ENCODE measurements at regions not wholly inside any gene's neighbourhood (a gene's known extent, or its start where the extent isn't known, plus 50 kb on each side); places are given as distances from the start of the nearest gene placed in this dataset.

DNA sequence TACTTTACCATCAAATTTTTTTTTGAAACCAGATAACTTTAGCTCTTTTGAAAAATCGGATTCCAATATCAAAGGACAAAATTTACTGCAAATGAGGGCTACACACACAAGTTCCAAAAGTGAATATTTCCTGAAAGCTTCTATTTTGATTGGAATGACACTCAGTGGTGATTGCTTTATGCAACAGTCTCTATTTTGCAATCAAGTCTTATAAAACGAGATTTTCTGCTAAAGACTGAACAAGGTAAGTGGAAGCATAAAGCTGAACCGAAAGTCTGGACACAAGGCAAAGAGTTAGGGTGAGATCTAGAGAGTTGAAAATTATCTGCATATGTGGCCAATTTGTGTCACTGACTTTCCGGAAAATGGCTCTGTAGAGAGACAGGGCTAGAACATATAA, 145.0 kb upstream of the OSR1 start:
- DNase-seq (ENCODE audit: low spot score) (no peak), ATAC-seq (ENCODE audit: low FRiP score) (no peak)
- TF ChIP-seq, protein P1, sequence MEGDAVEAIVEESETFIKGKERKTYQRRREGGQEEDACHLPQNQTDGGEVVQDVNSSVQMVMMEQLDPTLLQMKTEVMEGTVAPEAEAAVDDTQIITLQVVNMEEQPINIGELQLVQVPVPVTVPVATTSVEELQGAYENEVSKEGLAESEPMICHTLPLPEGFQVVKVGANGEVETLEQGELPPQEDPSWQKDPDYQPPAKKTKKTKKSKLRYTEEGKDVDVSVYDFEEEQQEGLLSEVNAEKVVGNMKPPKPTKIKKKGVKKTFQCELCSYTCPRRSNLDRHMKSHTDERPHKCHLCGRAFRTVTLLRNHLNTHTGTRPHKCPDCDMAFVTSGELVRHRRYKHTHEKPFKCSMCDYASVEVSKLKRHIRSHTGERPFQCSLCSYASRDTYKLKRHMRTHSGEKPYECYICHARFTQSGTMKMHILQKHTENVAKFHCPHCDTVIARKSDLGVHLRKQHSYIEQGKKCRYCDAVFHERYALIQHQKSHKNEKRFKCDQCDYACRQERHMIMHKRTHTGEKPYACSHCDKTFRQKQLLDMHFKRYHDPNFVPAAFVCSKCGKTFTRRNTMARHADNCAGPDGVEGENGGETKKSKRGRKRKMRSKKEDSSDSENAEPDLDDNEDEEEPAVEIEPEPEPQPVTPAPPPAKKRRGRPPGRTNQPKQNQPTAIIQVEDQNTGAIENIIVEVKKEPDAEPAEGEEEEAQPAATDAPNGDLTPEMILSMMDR (IDR thresholded peaks at IDR 0.05): no peak

GRCh38 chr2:19500126-19500525, 141.7 kb upstream of the OSR1 start:
- ATAC-seq (ENCODE audit: low FRiP score) (no peak), DNase-seq (ENCODE audit: low spot score) (no peak)
- TF ChIP-seq, protein P1 (IDR thresholded peaks at IDR 0.05): no peak

DNA sequence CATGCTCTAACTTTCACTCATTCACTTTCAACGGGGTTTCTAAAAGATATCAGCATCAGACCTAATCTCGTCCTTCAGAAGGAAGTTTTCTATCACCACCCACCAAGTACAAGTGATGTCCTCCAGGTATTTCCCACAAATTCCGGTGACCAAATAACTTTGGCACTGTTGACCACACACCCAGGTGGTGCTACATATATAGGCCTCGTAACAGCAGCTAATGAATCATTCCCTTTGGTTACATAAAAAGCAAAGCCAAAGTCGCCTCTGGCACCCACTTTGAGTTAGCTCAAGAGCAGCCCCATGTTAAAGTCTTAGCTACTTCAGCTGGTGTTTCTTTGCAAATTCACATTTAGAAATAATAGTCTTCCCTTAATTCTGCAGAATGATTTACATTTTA, 138.2 kb upstream of the OSR1 start:
- DNase-seq (ENCODE audit: low spot score) (no peak), ATAC-seq (ENCODE audit: low FRiP score) (no peak)
- TF ChIP-seq, protein P1 (IDR thresholded peaks at IDR 0.05): no peak

DNA sequence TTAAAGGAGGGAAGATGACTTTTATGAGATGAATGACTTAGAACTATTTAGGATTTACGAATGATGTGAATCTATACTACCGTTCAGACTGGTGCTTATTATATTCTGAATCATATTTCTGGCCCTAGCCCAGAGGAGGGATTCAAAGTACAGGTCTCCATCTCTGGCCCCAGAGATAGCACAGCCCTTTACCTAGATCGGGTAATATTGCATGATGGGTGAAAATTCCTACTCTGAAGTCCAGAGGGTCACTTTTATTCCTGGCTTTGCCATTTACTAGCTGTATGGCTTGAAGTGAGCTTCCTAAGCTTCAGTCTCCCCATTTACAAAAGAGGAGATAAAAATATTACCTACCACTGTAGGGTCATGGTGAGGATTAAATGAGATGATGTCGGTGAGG, 135.8 kb upstream of the OSR1 start:
- TF ChIP-seq, protein P1 (IDR thresholded peaks at IDR 0.05): no peak
- no peak for ATAC-seq (ENCODE audit: low FRiP score)
- no peak for DNase-seq (ENCODE audit: low spot score)

DNA sequence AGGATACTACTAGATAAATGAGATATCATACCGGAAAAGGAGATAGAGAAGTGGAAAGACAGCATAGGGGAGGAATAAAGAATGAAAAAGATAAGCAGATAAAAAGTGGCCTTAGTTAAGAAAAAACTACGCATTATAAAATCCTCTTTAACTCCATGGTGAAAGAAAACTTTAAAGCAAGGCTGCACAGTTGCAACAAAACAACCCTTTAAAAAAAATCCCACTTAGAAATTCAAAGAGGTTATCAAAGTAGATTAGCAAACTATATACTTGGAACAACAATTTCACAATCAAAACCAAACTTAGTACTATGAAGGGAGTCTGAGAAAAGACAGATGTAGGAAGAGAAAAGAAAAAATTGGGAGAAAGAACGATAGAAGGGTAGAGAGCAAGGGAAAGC, 133.4 kb upstream of the OSR1 start:
- TF ChIP-seq, protein P1 (IDR thresholded peaks at IDR 0.05): no peak
- no peak for DNase-seq (ENCODE audit: low spot score)
- ATAC-seq (ENCODE audit: low FRiP score): no peak

DNA sequence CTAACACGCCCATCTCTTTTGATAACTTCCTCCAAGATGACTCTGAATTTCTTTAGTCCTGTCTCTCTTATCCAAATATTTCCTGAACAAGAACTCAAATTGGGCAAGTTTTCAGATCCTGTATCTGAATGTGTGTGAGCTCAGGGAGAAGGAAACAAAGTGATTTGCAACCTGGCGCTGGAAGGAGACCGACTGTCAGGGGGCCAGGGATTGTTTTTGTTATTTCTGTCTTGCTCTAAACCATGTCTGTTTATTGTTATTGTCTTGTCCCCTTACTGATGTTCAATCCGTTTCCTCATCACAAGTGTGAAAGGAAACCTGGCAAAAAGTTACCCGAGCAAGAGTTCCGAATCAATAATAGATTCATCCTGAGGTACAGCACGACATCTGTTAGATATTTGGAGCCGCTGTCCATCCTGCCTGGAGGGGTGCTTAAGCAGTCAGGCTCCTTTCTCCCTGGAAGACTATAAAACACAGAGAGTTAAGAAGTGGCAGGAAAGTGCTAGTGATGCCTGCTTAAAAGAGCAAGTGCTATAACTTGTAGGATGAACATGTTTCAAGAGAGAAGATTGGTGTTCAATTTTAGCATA, 132.5 kb upstream of the OSR1 start:
- DNase-seq (ENCODE audit: low spot score): no peak
- ATAC-seq (ENCODE audit: low FRiP score): peak; percentile 30
- TF ChIP-seq, protein P1 (IDR thresholded peaks at IDR 0.05): no peak

DNA sequence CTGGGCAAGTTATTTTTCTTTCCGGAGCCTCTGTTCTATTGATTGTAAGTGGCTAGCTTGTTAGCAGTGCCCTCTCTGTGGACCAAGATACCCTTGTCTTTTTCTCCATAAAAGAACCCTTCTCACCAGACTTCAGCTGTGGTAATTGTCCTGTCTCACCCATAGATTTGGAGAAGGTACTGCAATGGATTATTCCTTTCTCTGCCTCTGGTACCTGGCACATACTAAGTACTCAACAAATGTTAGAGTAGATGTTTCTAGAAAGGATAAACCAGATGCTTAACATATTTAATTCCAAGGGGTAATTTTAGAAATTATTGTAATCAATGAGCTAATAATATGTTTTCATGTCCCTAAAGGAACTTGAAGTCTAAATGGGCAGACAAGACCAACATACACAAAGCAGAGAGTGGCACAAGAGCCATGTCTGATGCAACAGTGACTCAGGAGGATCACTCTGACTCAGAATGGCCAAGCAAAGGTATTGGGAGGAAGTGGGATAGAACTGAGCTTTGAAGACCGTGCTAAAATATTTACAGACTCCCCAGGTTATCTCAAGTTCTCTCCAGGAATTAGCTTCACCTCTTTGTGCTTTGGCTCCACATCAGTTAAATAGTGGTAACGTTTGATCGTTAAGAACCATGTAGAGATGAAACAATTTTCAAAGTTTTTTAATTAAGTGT, 129.7 kb upstream of the OSR1 start:
- TF ChIP-seq, protein P1 (IDR thresholded peaks at IDR 0.05): no peak
- ATAC-seq (ENCODE audit: low FRiP score) (no peak), DNase-seq (ENCODE audit: low spot score) (no peak)

Measured in omental fat pad (tissue), 3 donors.